C4-2B (cell line): ENCODE measurements at regions not wholly inside any gene's neighbourhood (a gene's known extent, or its start where the extent isn't known, plus 50 kb on each side); places are given as distances from the start of the nearest gene placed in this dataset.

ENCODE experiments used
- ZFX ChIP-seq: fragments of 450-650 bp; IDR thresholded peaks from 2 replicates; pipeline ENCODE4 v1.6.1; 2017
- TF ChIP-seq, protein P1 (sequence below): fragments of 450-650 bp; conservative IDR thresholded peaks from 2 replicates; pipeline ENCODE4 v1.5.1; 2017; ENCODE audit warnings: mild to moderate bottlenecking

DNA sequence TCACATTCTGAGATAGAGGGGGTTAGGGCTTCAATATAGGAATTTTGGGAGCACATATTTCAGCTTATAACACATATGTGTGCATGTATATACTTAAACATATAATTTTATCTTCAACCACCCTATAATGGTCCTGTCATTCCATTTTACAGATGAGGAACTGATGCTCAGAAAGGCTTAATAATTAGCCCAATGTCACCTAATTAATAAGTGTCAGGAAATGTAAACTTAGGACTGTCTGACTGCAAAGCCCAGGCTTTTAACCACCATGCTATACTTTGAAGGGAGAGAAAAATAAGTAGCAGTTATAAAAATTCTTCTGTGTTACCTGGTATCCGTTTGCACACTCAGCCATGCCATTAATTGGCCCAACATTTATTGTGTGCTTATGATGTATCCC is 172.6 kb downstream of the SKIDA1 start:
- TF ChIP-seq, protein P1, sequence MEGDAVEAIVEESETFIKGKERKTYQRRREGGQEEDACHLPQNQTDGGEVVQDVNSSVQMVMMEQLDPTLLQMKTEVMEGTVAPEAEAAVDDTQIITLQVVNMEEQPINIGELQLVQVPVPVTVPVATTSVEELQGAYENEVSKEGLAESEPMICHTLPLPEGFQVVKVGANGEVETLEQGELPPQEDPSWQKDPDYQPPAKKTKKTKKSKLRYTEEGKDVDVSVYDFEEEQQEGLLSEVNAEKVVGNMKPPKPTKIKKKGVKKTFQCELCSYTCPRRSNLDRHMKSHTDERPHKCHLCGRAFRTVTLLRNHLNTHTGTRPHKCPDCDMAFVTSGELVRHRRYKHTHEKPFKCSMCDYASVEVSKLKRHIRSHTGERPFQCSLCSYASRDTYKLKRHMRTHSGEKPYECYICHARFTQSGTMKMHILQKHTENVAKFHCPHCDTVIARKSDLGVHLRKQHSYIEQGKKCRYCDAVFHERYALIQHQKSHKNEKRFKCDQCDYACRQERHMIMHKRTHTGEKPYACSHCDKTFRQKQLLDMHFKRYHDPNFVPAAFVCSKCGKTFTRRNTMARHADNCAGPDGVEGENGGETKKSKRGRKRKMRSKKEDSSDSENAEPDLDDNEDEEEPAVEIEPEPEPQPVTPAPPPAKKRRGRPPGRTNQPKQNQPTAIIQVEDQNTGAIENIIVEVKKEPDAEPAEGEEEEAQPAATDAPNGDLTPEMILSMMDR: no peak
- no peak for TF ChIP-seq ZFX
